ENCODE measurements at regions not wholly inside any gene's neighbourhood (a gene's known extent, or its start where the extent isn't known, plus 50 kb on each side); places are given as distances from the start of the nearest gene placed in this dataset.

GRCh38 chr12:25052914-25053211 lies 104.0 kb upstream of the BCAT1 start:
- no peaks in the 10 kb centered on the region for H3K9me3 ChIP-seq
- DNase-seq (ENCODE audit: low spot score in 2 of 2) = no peak
- no peaks in the 10 kb centered on the region for H3K36me3 ChIP-seq
- TF ChIP-seq, protein P1, sequence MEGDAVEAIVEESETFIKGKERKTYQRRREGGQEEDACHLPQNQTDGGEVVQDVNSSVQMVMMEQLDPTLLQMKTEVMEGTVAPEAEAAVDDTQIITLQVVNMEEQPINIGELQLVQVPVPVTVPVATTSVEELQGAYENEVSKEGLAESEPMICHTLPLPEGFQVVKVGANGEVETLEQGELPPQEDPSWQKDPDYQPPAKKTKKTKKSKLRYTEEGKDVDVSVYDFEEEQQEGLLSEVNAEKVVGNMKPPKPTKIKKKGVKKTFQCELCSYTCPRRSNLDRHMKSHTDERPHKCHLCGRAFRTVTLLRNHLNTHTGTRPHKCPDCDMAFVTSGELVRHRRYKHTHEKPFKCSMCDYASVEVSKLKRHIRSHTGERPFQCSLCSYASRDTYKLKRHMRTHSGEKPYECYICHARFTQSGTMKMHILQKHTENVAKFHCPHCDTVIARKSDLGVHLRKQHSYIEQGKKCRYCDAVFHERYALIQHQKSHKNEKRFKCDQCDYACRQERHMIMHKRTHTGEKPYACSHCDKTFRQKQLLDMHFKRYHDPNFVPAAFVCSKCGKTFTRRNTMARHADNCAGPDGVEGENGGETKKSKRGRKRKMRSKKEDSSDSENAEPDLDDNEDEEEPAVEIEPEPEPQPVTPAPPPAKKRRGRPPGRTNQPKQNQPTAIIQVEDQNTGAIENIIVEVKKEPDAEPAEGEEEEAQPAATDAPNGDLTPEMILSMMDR (IDR thresholded peaks at IDR 0.05) = no peak
- intact Hi-C loops (cut with DNase I) = no loop called here
- peaks cover 0 to 2% of the 10 kb centered on the region in 2 donors for H3K4me1 ChIP-seq
- H3K4me3 ChIP-seq = peak overlapping the region; percentile 44 to 47
- H3K27me3 ChIP-seq = no peaks in the 10 kb centered on the region
- H3K27ac ChIP-seq = no peak overlapping the region

DNA sequence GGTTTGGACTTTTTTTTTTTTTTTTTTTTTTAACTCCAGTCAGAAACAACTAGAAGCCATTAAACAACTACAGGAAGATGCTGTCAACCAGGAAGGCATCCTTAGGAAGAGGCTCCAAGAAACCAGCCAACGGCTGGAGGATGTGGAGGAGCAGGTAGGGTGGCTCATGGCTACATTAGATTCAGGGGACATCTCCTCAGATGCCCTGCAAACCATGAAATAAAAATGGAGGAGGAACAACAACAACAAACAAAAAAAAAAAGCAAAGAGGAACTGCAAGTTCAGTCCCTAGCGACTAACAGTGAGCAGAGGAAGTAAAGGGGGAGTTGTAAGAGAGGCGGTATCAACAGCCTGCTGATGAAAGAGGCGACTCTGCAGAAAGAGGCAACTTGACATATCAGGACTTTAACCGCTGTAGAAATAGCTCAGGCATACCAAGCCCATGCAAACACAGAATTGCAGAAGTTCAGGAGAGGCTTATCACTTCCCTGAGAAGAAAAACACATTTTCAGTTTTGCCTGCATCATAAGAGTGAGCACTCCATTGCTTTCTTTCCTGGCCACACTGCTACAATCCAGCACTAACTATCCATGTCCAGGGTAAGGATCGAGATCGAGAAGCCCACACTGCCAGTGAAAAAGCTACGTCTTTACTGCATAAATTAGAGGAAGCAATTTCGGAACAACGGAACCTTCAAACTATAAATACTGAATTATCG lies 103.5 kb upstream of the BCAT1 start:
- intact Hi-C loops (cut with DNase I) = no loop called here
- Histone ChIP-seq H3K27me3 (no peaks in the 10 kb centered on the region), H3K9me3 (peaks cover 0 to under 1% of the 10 kb centered on the region in 2 donors), H3K4me1 (peaks cover 0 to 2% of the 10 kb centered on the region in 2 donors), H3K27ac (no peak overlapping the region), H3K36me3 (no peaks in the 10 kb centered on the region), H3K4me3 (peak overlapping the region; percentile 44 to 47)
- DNase-seq (ENCODE audit: low spot score in 2 of 2) = no peak
- TF ChIP-seq, protein P1 (IDR thresholded peaks at IDR 0.05) = no peak

GRCh38 chr12:25051656-25052195 lies 102.8 kb upstream of the BCAT1 start:
- Histone ChIP-seq H3K9me3 (peaks cover 4 to 7% of the 10 kb centered on the region in 2 donors), H3K27me3 (no peaks in the 10 kb centered on the region), H3K27ac (no peak overlapping the region), H3K4me1 (peaks cover 0 to 2% of the 10 kb centered on the region in 2 donors), H3K36me3 (no peaks in the 10 kb centered on the region), H3K4me3 (peak overlapping the region in 1 of 2 donors; percentile 47)
- DNase-seq (ENCODE audit: low spot score in 2 of 2) = no peak
- intact Hi-C loops (cut with DNase I) = no loop called here
- TF ChIP-seq, protein P1 (IDR thresholded peaks at IDR 0.05) = no peak

DNA sequence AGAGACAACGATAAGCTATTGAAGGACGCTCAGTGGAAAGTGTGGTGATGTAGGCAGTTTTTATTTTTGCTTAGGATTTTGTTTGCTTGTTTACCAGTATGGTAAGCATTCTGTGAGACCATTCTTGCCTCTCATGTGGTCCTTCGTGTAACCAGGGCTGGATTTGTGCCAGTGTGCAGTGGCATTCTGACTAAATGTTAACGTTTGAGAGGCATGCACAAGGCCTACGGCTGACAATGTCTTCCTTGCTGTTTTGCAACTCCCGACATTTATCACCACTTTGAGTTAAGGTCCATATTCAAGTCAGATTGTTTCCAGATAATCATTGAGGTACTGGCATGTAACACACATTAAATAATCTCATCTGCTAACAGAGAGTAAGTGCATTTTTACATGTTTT lies 102.3 kb upstream of the BCAT1 start:
- intact Hi-C loops (cut with DNase I) = no loop called here
- H3K4me3 ChIP-seq = no peak overlapping the region
- H3K27me3 ChIP-seq = no peaks in the 10 kb centered on the region
- H3K9me3 ChIP-seq = peaks cover 6 to 10% of the 10 kb centered on the region in 2 donors
- peaks cover 0 to 2% of the 10 kb centered on the region in 2 donors for H3K4me1 ChIP-seq
- H3K36me3 ChIP-seq = no peaks in the 10 kb centered on the region
- no peak overlapping the region for H3K27ac ChIP-seq
- DNase-seq (ENCODE audit: low spot score in 2 of 2) = no peak
- TF ChIP-seq, protein P1 (IDR thresholded peaks at IDR 0.05) = no peak

GRCh38 chr12:25045869-25046268 lies 97.0 kb upstream of the BCAT1 start:
- Histone ChIP-seq H3K4me1 (no peaks in the 10 kb centered on the region), H3K4me3 (no peak overlapping the region), H3K27me3 (no peaks in the 10 kb centered on the region), H3K36me3 (no peaks in the 10 kb centered on the region), H3K27ac (no peak overlapping the region), H3K9me3 (peaks cover 6 to 17% of the 10 kb centered on the region in 2 donors)
- TF ChIP-seq, protein P1 (IDR thresholded peaks at IDR 0.05) = no peak
- no peak for DNase-seq (ENCODE audit: low spot score in 2 of 2)
- intact Hi-C loops (cut with DNase I) = no loop called here

Measured in ascending aorta (tissue), 2 donors.